HepG2 (cell line): ENCODE measurements at regions not wholly inside any gene's neighbourhood (a gene's known extent, or its start where the extent isn't known, plus 50 kb on each side); places are given as distances from the start of the nearest gene placed in this dataset.

Experiments used
- ATAC-seq: fragments of 200-7000 bp; cut with Tn5 transposase; 3 replicates; pipeline ENCODE4 v1.9.1; 2020; ENCODE audit warnings: mild to moderate bottlenecking, moderate library complexity
- BruUV-seq: library from RNA; stranded (reverse); fragments of 400-500 nt; replicated peaks from 2 replicates; lab custom pipeline; 2021; lab: Mats Ljungman, UMichigan
- CTCF ChIA-PET: fragments of 300-600 bp; formaldehyde crosslinking; extraction: SDS; loops from one replicate; lab custom pipeline; 2021; ENCODE audit warnings: low total read pairs, inconsistent platforms, low intra/inter-chr PET ratio; lab: Yijun Ruan, JAX
- POLR2A ChIA-PET: fragments of 350-600 bp; sonication (Branson Sonifier 250); formaldehyde crosslinking; loops from one replicate; lab custom pipeline; 2020; ENCODE audit warnings: antibody characterized with exemption, inconsistent platforms; lab: Yijun Ruan, JAX
- DNase-seq: peaks from one replicate; pipeline ENCODE4 v3.0.0-alpha.2; 2015; ENCODE audit warnings: low spot score
- FAIRE-seq: peaks from 3 replicates; lab custom pipeline; 2011; peaks lifted over from hg19 to GRCh38; lab: Jason Lieb, UNC
- H2AFZ ChIP-seq: one replicate; pipeline ENCODE4 v1.6.1; 2011; ENCODE audit warnings: low read length, inconsistent platforms
- H3K27ac ChIP-seq: fragments of 300-600 bp; 3 replicates; pipeline ENCODE4 v1.8.0; 2011; ENCODE audit warnings: mixed run types, mild to moderate bottlenecking, mixed read lengths, low read length, inconsistent platforms; ENCODE audit not compliant: insufficient read depth; ENCODE audit errors: extremely low read length
- H3K27me3 ChIP-seq, 2 experiments: fragments of 200-600 bp in 1 of 2; 2 replicates in 1 of 2; 3 replicates in 1 of 2; pipeline versions ENCODE4 v1.6.0 to v1.8.0; 2011; ENCODE audit warnings: low read length in 2 of 2, mild to moderate bottlenecking in 2 of 2, moderate library complexity in 2 of 2, inconsistent platforms in 1 of 2; ENCODE audit not compliant: insufficient read depth in 2 of 2, control insufficient read depth in 1 of 2
- H3K36me3 ChIP-seq, 2 experiments: fragments of 200-600 bp in 1 of 2; replicated peaks in 1 of 2; 2 replicates in 1 of 2; 3 replicates in 1 of 2; pipeline versions ENCODE4 v1.5.1 to v1.8.0; 2011; ENCODE audit warnings: low read length in 2 of 2, inconsistent platforms in 1 of 2; ENCODE audit not compliant: insufficient read depth in 2 of 2, control insufficient read depth in 1 of 2
- H3K4me1 ChIP-seq: 2 replicates; pipeline ENCODE4 v1.5.1; 2012; ENCODE audit warnings: low read length, inconsistent platforms; ENCODE audit not compliant: insufficient read depth
- H3K4me2 ChIP-seq: 2 replicates; pipeline ENCODE4 v1.6.0; 2011; ENCODE audit warnings: low read depth, low read length, inconsistent platforms
- H3K4me3 ChIP-seq, 3 experiments: fragments of 200-600 bp in 1 of 3; sonication (generic), shearing (Covaris generic) in 1 of 3; replicated peaks in 1 of 3; 2 replicates each; pipeline ENCODE4 v1.5.1; 2011 to 2016; ENCODE audit warnings: low read length in 3 of 3, inconsistent platforms in 2 of 3, low read depth in 2 of 3, mild to moderate bottlenecking in 2 of 3, control low read depth in 1 of 3, mixed read lengths in 1 of 3; ENCODE audit not compliant: insufficient read depth in 1 of 3
- H3K79me2 ChIP-seq: one replicate; pipeline ENCODE4 v1.6.1; 2011; ENCODE audit warnings: low read length, inconsistent platforms; ENCODE audit not compliant: insufficient read depth
- H3K9ac ChIP-seq: 2 replicates; pipeline ENCODE4 v1.6.0; 2011; ENCODE audit warnings: mild to moderate bottlenecking, low read depth, low read length, inconsistent platforms; ENCODE audit not compliant: insufficient read depth
- H3K9me3 ChIP-seq: 2 replicates; pipeline ENCODE4 v1.5.1; 2012; ENCODE audit warnings: mild to moderate bottlenecking, low read length
- H4K20me1 ChIP-seq: 2 replicates; pipeline ENCODE4 v1.6.0; 2011; ENCODE audit warnings: inconsistent platforms, mild to moderate bottlenecking, low read length, moderate library complexity; ENCODE audit not compliant: insufficient read depth
- ASH2L ChIP-seq: fragments of 300-600, 200-600 bp; sonication (generic); IDR thresholded peaks from 2 replicates; pipeline ENCODE4 v1.7.0; 2017; ENCODE audit warnings: low read depth, mild to moderate bottlenecking, moderate library complexity, mixed read lengths, low read length; ENCODE audit not compliant: insufficient read length
- FOSL1 ChIP-seq: sonication (generic); formaldehyde crosslinking; IDR thresholded peaks from 2 replicates; pipeline ENCODE4 v1.9.0; 2021; ENCODE audit warnings: missing genetic modification reagents, borderline replicate concordance
- FOXO1 ChIP-seq: sonication (generic); formaldehyde crosslinking; IDR thresholded peaks from 2 replicates; pipeline ENCODE4 v1.4.0; 2020; ENCODE audit warnings: missing genetic modification reagents
- POGZ ChIP-seq: sonication (generic); formaldehyde crosslinking; IDR thresholded peaks from 2 replicates; pipeline ENCODE4 v1.4.0; 2020; ENCODE audit warnings: mild to moderate bottlenecking, missing genetic modification reagents
- POLR2AphosphoS2 ChIP-seq: IDR thresholded peaks from 2 replicates; pipeline ENCODE4 v1.6.1; 2011; ENCODE audit warnings: low read depth, low read length, improper control_type of control experiment
- PPARG ChIP-seq: conservative IDR thresholded peaks from 2 replicates; pipeline ENCODE4 v1.6.1; 2016; ENCODE audit warnings: missing biosample characterization, missing genetic modification reagents
- PRPF4 ChIP-seq: fragments of 200-400 bp; formaldehyde crosslinking; IDR thresholded peaks from 2 replicates; pipeline ENCODE4 v1.6.1; 2016; ENCODE audit warnings: low read length, low read depth; ENCODE audit not compliant: poor library complexity, severe bottlenecking
- SIN3A ChIP-seq: IDR thresholded peaks from 2 replicates; pipeline ENCODE4 v1.6.1; 2011; ENCODE audit warnings: low read depth, mild to moderate bottlenecking, control low read depth, low read length, borderline replicate concordance
- SOX5 ChIP-seq: IDR thresholded peaks from 2 replicates; pipeline ENCODE4 v1.6.1; 2016; ENCODE audit warnings: borderline replicate concordance
- ZNF383 ChIP-seq: sonication (generic); formaldehyde crosslinking; IDR thresholded peaks from 2 replicates; pipeline ENCODE4 v1.4.0; 2020; ENCODE audit warnings: missing genetic modification reagents, mild to moderate bottlenecking, borderline replicate concordance
- ZNF468 ChIP-seq: sonication (generic); formaldehyde crosslinking; IDR thresholded peaks from 2 replicates; pipeline ENCODE4 v1.8.0; 2022; ENCODE audit warnings: mild to moderate bottlenecking, moderate library complexity, missing genetic modification reagents
- ZNF496 ChIP-seq: sonication (generic); formaldehyde crosslinking; IDR thresholded peaks from 2 replicates; pipeline ENCODE4 v1.8.1; 2023; ENCODE audit warnings: mild to moderate bottlenecking, moderate library complexity, missing genetic modification reagents; ENCODE audit not compliant: insufficient replicate concordance
- WGBS: methylation state at CpG from one replicate; pipeline ENCODE4 v1.1.6; 2017; ENCODE audit warnings: low lambda C conversion rate; 5-methylcytosine and 5-hydroxymethylcytosine counted together
- in situ Hi-C: cut with HindIII; loops from 2 replicates; pipeline ENCODE4 v1.10.0; 2017; ENCODE audit warnings: low pct_unique_long_range_greater_than_20kb; ENCODE audit not compliant: extremely low pct_ligation_motif_present
- intact Hi-C: fragments of 100-400 bp; cut with micrococcal nuclease; formaldehyde crosslinking; loops from one replicate; pipeline ENCODE4 v1.10.0; 2022; ENCODE audit not compliant: unreplicated experiment
- TF ChIP-seq, protein P1 (sequence below): IDR thresholded peaks from 2 replicates; pipeline ENCODE4 v1.6.1; 2016; ENCODE audit warnings: control low read depth
- TF ChIP-seq, protein P2 (sequence below): sonication (generic); formaldehyde crosslinking; IDR thresholded peaks from 2 replicates; pipeline ENCODE4 v1.5.0; 2020; ENCODE audit warnings: mild to moderate bottlenecking, low read depth, missing genetic modification reagents, borderline replicate concordance
- TF ChIP-seq, protein P3 (sequence below): sonication (generic); formaldehyde crosslinking; IDR thresholded peaks from 2 replicates; pipeline ENCODE4 v1.4.0; 2020; ENCODE audit warnings: missing genetic modification reagents

DNA sequence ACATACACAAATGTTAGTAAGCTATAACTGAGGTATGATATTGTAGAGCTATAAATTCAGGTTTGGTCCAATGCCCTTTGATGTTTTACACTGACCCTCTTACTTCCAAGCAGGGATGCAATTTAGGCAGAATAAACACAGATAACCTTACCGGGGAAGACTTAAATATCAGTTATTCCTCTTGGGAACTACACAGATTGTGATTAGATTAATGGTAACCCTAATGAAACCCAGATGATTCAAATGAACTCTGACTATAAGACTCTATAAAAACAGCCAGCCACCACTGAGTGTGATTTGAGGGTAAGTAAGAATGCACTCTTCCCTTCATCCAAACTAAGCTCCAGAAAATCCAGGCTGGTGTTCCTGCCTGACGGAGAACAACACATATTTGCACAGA lies 891.1 kb downstream of the NXPH1 start:
- Histone ChIP-seq H3K4me3 (no peak overlapping the region), H3K79me2 (no peaks in the 10 kb centered on the region), H3K4me2 (no peak overlapping the region), H2AFZ (no peak overlapping the region), H3K9me3 (peaks cover 74% of the 10 kb centered on the region), H3K9ac (no peak overlapping the region), H3K27ac (no peak overlapping the region), H3K4me1 (no peaks in the 10 kb centered on the region), H3K27me3 (no peaks in the 10 kb centered on the region), H3K36me3 (no peaks in the 10 kb centered on the region), H4K20me1 (no peaks in the 10 kb centered on the region)
- no peak for FAIRE-seq
- no TSS peak for BruUV-seq
- in situ Hi-C loops (no loop called here), intact Hi-C loops (no loop called here)
- POLR2A ChIA-PET: no interaction called here
- DNase-seq: no peak
- CTCF ChIA-PET: no interaction called here
- ATAC-seq: no peak
- TF ChIP-seq POGZ (no peak), ZNF496 (CRISPR knock-in tag) (no peak), ZNF468 (CRISPR knock-in tag) (no peak), ASH2L (no peak), PPARG (CRISPR knock-in tag) (no peak), FOSL1 (CRISPR knock-in tag) (no peak), POLR2AphosphoS2 (no peak), FOXO1 (CRISPR knock-in tag) (no peak), PRPF4 (no peak), SOX5 (CRISPR knock-in tag) (no peak), SIN3A (no peak), ZNF383 (no peak)
- TF ChIP-seq, protein P1, sequence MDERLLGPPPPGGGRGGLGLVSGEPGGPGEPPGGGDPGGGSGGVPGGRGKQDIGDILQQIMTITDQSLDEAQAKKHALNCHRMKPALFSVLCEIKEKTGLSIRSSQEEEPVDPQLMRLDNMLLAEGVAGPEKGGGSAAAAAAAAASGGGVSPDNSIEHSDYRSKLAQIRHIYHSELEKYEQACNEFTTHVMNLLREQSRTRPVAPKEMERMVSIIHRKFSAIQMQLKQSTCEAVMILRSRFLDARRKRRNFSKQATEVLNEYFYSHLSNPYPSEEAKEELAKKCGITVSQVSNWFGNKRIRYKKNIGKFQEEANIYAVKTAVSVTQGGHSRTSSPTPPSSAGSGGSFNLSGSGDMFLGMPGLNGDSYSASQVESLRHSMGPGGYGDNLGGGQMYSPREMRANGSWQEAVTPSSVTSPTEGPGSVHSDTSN (CRISPR knock-in tag): no peak
- TF ChIP-seq, protein P2, sequence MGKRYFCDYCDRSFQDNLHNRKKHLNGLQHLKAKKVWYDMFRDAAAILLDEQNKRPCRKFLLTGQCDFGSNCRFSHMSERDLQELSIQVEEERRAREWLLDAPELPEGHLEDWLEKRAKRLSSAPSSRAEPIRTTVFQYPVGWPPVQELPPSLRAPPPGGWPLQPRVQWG (CRISPR knock-in tag): no peak
- TF ChIP-seq, protein P3, sequence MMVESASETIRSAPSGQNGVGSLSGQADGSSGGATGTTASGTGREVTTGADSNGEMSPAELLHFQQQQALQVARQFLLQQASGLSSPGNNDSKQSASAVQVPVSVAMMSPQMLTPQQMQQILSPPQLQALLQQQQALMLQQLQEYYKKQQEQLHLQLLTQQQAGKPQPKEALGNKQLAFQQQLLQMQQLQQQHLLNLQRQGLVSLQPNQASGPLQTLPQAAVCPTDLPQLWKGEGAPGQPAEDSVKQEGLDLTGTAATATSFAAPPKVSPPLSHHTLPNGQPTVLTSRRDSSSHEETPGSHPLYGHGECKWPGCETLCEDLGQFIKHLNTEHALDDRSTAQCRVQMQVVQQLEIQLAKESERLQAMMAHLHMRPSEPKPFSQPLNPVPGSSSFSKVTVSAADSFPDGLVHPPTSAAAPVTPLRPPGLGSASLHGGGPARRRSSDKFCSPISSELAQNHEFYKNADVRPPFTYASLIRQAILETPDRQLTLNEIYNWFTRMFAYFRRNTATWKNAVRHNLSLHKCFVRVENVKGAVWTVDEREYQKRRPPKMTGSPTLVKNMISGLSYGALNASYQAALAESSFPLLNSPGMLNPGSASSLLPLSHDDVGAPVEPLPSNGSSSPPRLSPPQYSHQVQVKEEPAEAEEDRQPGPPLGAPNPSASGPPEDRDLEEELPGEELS (CRISPR knock-in tag): no peak
- 6% methylated on average over 2 of the region's 2 CpGs for WGBS
